Stimulated activated naive B cell treated with anti-CD40 and anti-IgM and Interleukin-4, amounts not matched to agents 10 μg/mL and 1 μg/mL and 100 μg/mL, for 72 hours (primary cell): ENCODE measurements at regions not wholly inside any gene's neighbourhood (a gene's known extent, or its start where the extent isn't known, plus 50 kb on each side); places are given as distances from the start of the nearest gene placed in this dataset.
"Not testable (repeated sequence)": the region's sequence is repeated elsewhere in the genome, so short reads cannot be mapped to it uniquely, and the experiment has no call there.

Experiments used
- ATAC-seq, 2 donors: fragments of 150-1000 bp; cut with Tn5 transposase; replicated peaks; 2 replicates each; pipeline ENCODE4 v1.10.0; 2021; ENCODE audit warnings: moderate library complexity in 1 of 2
- DNase-seq: peaks from one replicate; pipeline ENCODE4 v3.0.0; 2021
- H3K27ac Mint-ChIP-seq: one replicate; pipeline ENCODE4 v1.8.0; 2022; ENCODE audit warnings: mild to moderate bottlenecking, mixed read lengths
- H3K27me3 Mint-ChIP-seq, 2 donors: one replicate each; pipeline ENCODE4 v1.8.0; 2022; ENCODE audit warnings: mixed read lengths in 2 of 2
- H3K36me3 Mint-ChIP-seq, 2 donors: one replicate each; pipeline ENCODE4 v1.8.0; 2022; ENCODE audit warnings: mixed read lengths in 2 of 2, mild to moderate bottlenecking in 1 of 2
- H3K4me1 Mint-ChIP-seq, 2 donors: one replicate each; pipeline ENCODE4 v1.8.0; 2022; ENCODE audit warnings: mixed read lengths in 2 of 2, mild to moderate bottlenecking in 1 of 2
- H3K4me3 Mint-ChIP-seq, 2 donors: one replicate each; pipeline ENCODE4 v1.8.0; 2022; ENCODE audit warnings: mild to moderate bottlenecking in 2 of 2, mixed read lengths in 2 of 2, moderate library complexity in 1 of 2
- H3K9me3 Mint-ChIP-seq, 2 donors: one replicate each; pipeline ENCODE4 v1.8.0; 2022; ENCODE audit warnings: mixed read lengths in 2 of 2, mild to moderate bottlenecking in 1 of 2

GRCh38 chr2:140108706-140109475 lies 1328.7 kb upstream of the NXPH2 start:
- H3K9me3 Mint-ChIP-seq, result peaks cover 0 to 2% of the 10 kb centered on the region in 2 donors
- no peaks in the 10 kb centered on the region for H3K36me3 Mint-ChIP-seq

DNA sequence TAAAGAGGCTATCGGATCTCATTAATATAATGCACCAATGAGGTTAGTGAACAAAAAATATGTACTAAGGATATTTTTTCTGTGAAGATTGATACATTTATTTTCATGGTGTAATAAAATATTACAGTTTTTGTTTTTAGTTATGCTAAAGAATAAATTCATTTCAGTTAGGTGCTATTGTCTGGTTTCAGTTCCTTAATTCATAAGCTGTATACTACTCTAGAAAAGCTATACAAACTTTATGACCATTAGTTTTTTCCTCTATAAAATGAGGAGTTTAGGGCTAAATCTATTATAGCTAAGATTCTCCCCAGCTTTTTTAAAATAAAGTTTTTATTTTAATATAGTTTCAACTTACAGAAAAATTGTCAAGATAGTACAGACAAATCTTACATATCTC lies 1311.7 kb upstream of the NXPH2 start:
- H3K4me3 Mint-ChIP-seq, result no peak overlapping the region
- H3K27me3 Mint-ChIP-seq, result no peaks in the 10 kb centered on the region
- no peak for ATAC-seq
- no peaks in the 10 kb centered on the region for H3K4me1 Mint-ChIP-seq
- no peaks in the 10 kb centered on the region for H3K36me3 Mint-ChIP-seq
- peaks cover 0 to 2% of the 10 kb centered on the region in 2 donors for H3K9me3 Mint-ChIP-seq
- H3K27ac Mint-ChIP-seq, result no peak overlapping the region
- DNase-seq, result no peak

More at GRCh38 chr2:140108706-140109475, 1328.7 kb upstream of the NXPH2 start:
- H3K27me3 Mint-ChIP-seq, result no peaks in the 10 kb centered on the region
- DNase-seq (no peak), ATAC-seq (no peak)
- no peak overlapping the region for H3K4me3 Mint-ChIP-seq
- H3K4me1 Mint-ChIP-seq, result no peaks in the 10 kb centered on the region
- no peak overlapping the region for H3K27ac Mint-ChIP-seq

GRCh38 chr2:140086964-140087363 lies 1306.8 kb upstream of the NXPH2 start:
- H3K27ac Mint-ChIP-seq, result no peak overlapping the region
- H3K36me3 Mint-ChIP-seq, result no peaks in the 10 kb centered on the region
- DNase-seq (no peak), ATAC-seq (no peak)
- H3K4me3 Mint-ChIP-seq, result no peak overlapping the region
- H3K27me3 Mint-ChIP-seq, result no peaks in the 10 kb centered on the region
- H3K4me1 Mint-ChIP-seq, result no peaks in the 10 kb centered on the region
- H3K9me3 Mint-ChIP-seq, result peaks cover 0 to 3% of the 10 kb centered on the region in 2 donors

GRCh38 chr2:140085674-140086073 lies 1305.5 kb upstream of the NXPH2 start:
- H3K4me1 Mint-ChIP-seq, result no peaks in the 10 kb centered on the region
- peaks cover 0 to 3% of the 10 kb centered on the region in 2 donors for H3K9me3 Mint-ChIP-seq
- H3K27ac Mint-ChIP-seq, result no peak overlapping the region
- no peaks in the 10 kb centered on the region for H3K27me3 Mint-ChIP-seq
- no peak for DNase-seq
- ATAC-seq, result no peak
- no peak overlapping the region for H3K4me3 Mint-ChIP-seq
- no peaks in the 10 kb centered on the region for H3K36me3 Mint-ChIP-seq

- H3K27ac Mint-ChIP-seq, result no peak overlapping the region
- ATAC-seq (no peak), DNase-seq (no peak)
- peaks cover 0 to 4% of the 10 kb centered on the region in 2 donors for H3K9me3 Mint-ChIP-seq
- H3K4me1 Mint-ChIP-seq, result no peaks in the 10 kb centered on the region
- H3K4me3 Mint-ChIP-seq, result no peak overlapping the region
- no peaks in the 10 kb centered on the region for H3K36me3 Mint-ChIP-seq
- H3K27me3 Mint-ChIP-seq, result no peaks in the 10 kb centered on the region
Observed at GRCh38 chr2:140079038-140079437, 1298.8 kb upstream of the NXPH2 start.

- ATAC-seq, result no peak
- peaks cover 0 to 4% of the 10 kb centered on the region in 2 donors for H3K9me3 Mint-ChIP-seq
- H3K36me3 Mint-ChIP-seq, result no peaks in the 10 kb centered on the region
- H3K27me3 Mint-ChIP-seq, result no peaks in the 10 kb centered on the region
- no peak for DNase-seq
- H3K4me3 Mint-ChIP-seq, result no peak overlapping the region
- no peaks in the 10 kb centered on the region for H3K4me1 Mint-ChIP-seq
- H3K27ac Mint-ChIP-seq, result no peak overlapping the region
Observed at GRCh38 chr2:140076164-140076563, 1296.0 kb upstream of the NXPH2 start.

DNA sequence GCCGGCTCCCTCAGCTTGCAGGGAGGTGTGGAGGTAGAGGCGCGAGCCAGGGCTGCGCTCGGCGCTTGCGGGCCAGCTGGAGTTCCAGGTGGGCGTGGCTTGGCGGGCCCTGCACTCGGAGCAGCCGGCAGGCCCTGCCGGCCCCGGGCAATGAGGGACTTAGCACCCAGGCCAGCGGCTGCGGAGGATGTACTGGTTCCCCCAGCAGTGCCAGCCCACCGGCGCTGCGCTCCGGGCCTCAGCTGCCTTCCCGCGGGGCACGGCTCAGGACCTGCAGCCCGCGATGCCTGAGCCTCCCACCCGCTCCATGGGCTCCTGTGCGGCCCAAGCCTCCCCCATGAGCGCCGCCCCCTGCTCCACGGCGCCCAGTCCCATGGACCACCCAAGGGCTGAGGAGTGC lies 1293.6 kb upstream of the NXPH2 start:
- H3K27me3 Mint-ChIP-seq, H3K9me3 Mint-ChIP-seq, H3K4me1 Mint-ChIP-seq, ATAC-seq, H3K4me3 Mint-ChIP-seq, H3K36me3 Mint-ChIP-seq, DNase-seq, H3K27ac Mint-ChIP-seq: not testable (repeated sequence)

GRCh38 chr2:140067661-140068060 lies 1287.5 kb upstream of the NXPH2 start:
- DNase-seq (no peak), ATAC-seq (no peak)
- no peaks in the 10 kb centered on the region for H3K4me1 Mint-ChIP-seq
- H3K9me3 Mint-ChIP-seq, result peaks cover 2 to 4% of the 10 kb centered on the region in 2 donors
- no peak overlapping the region for H3K4me3 Mint-ChIP-seq
- H3K27ac Mint-ChIP-seq, result no peak overlapping the region
- no peaks in the 10 kb centered on the region for H3K36me3 Mint-ChIP-seq
- H3K27me3 Mint-ChIP-seq, result no peaks in the 10 kb centered on the region

- Mint-ChIP-seq H3K4me1 (no peaks in the 10 kb centered on the region), H3K4me3 (no peak overlapping the region), H3K27me3 (no peaks in the 10 kb centered on the region), H3K27ac (no peak overlapping the region), H3K9me3 (peaks cover 0 to 4% of the 10 kb centered on the region in 2 donors), H3K36me3 (no peaks in the 10 kb centered on the region)
- DNase-seq (no peak), ATAC-seq (no peak)
Observed at GRCh38 chr2:140064243-140064642, 1284.1 kb upstream of the NXPH2 start.

DNA sequence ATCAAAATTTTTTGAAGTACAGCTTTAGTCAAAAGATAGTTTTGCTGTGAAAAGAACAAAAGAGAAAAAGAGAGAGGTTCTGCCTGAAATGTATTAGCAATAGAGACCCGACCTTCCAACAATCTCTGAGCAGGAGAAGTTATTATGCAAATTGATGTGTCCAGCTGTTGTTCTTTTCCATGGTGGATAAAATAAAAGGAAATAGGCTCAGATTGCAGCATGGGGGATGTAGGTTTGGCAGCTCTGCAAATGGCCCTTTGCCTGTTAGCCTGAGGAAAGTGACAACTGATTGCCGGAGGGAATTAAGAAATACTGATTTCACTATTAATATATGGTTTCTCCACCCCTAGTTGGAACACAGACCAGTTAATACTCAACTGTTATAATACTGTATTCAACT lies 1283.2 kb upstream of the NXPH2 start:
- no peak for DNase-seq
- Mint-ChIP-seq H3K27me3 (no peaks in the 10 kb centered on the region), H3K4me3 (no peak overlapping the region), H3K4me1 (no peaks in the 10 kb centered on the region), H3K9me3 (peaks cover 0 to 4% of the 10 kb centered on the region in 2 donors), H3K27ac (no peak overlapping the region), H3K36me3 (no peaks in the 10 kb centered on the region)
- no peak for ATAC-seq

DNA sequence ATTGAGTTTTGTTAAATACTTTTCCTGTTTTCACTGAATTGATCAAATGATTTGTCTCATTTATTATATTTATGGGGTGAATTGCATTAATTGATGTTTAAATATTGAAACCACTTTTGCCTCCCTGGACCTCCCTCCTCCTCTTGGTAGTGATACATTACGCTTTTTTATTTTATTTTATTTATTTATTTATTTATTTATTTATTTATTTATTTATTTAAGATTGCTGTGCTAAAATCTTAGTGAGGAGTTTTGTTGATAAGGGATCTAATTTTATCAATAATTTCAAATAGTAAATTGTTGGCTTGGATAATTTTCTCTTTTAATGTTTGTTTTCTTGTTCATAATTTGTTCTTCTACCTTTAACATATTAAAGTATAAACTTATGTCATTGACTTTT lies 1281.0 kb upstream of the NXPH2 start:
- H3K4me1 Mint-ChIP-seq, result no peaks in the 10 kb centered on the region
- H3K27ac Mint-ChIP-seq, result no peak overlapping the region
- H3K27me3 Mint-ChIP-seq, result no peaks in the 10 kb centered on the region
- DNase-seq, result no peak
- H3K9me3 Mint-ChIP-seq, result peaks cover 0 to 4% of the 10 kb centered on the region in 2 donors
- no peak overlapping the region for H3K4me3 Mint-ChIP-seq
- no peaks in the 10 kb centered on the region for H3K36me3 Mint-ChIP-seq
- no peak for ATAC-seq

DNA sequence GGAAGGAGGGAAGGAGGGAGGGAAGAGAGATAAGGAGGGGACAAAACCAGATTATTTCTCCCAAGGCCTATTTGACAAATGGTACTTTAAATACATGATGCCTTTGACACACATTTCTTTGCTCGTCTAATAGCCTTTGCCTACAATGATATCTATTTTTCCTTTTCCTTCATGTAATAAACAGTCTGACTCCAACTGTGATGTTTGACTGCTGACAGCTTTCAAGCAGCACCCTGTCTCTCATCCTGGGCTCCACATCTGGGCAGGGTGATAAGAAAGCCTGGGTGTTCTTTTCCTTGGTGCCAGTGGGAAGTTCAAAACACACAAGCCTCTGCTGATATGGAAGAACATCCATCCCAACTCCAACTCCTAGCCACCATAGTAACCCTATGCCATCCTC lies 1277.7 kb upstream of the NXPH2 start:
- Mint-ChIP-seq H3K4me1 (no peaks in the 10 kb centered on the region), H3K4me3 (no peak overlapping the region), H3K9me3 (no peaks in the 10 kb centered on the region), H3K27ac (no peak overlapping the region), H3K27me3 (no peaks in the 10 kb centered on the region), H3K36me3 (no peaks in the 10 kb centered on the region)
- DNase-seq (no peak), ATAC-seq (no peak)

- Mint-ChIP-seq H3K4me1 (no peaks in the 10 kb centered on the region), H3K36me3 (no peaks in the 10 kb centered on the region), H3K27me3 (no peaks in the 10 kb centered on the region), H3K9me3 (peaks cover 10 to 15% of the 10 kb centered on the region in 2 donors), H3K4me3 (no peak overlapping the region), H3K27ac (no peak overlapping the region)
- ATAC-seq, result no peak
- DNase-seq, result no peak
Observed at GRCh38 chr2:140041811-140042210, 1261.6 kb upstream of the NXPH2 start.

GRCh38 chr2:140041239-140041638 lies 1261.0 kb upstream of the NXPH2 start:
- Mint-ChIP-seq H3K27me3 (no peaks in the 10 kb centered on the region), H3K27ac (no peak overlapping the region), H3K9me3 (peaks cover 10 to 15% of the 10 kb centered on the region in 2 donors), H3K4me1 (no peaks in the 10 kb centered on the region), H3K36me3 (no peaks in the 10 kb centered on the region), H3K4me3 (no peak overlapping the region)
- DNase-seq (no peak), ATAC-seq (no peak)

GRCh38 chr2:140033638-140034037 lies 1253.4 kb upstream of the NXPH2 start:
- peaks cover 0 to 8% of the 10 kb centered on the region in 2 donors for H3K9me3 Mint-ChIP-seq
- ATAC-seq (no peak), DNase-seq (no peak)
- no peak overlapping the region for H3K4me3 Mint-ChIP-seq
- no peaks in the 10 kb centered on the region for H3K4me1 Mint-ChIP-seq
- H3K36me3 Mint-ChIP-seq, result no peaks in the 10 kb centered on the region
- no peaks in the 10 kb centered on the region for H3K27me3 Mint-ChIP-seq
- no peak overlapping the region for H3K27ac Mint-ChIP-seq
